ENCODE measurements at regions not wholly inside any gene's neighbourhood (a gene's known extent, or its start where the extent isn't known, plus 50 kb on each side); places are given as distances from the start of the nearest gene placed in this dataset.

GRCh38 chr4:17009871-17010367 lies 111.5 kb upstream of the LDB2 start:
- no peak for TF ChIP-seq CTCF (conservative IDR thresholded peaks at IDR 0.05 in 1 of 2, IDR thresholded peaks at IDR 0.05 in 1 of 2; ENCODE audit: extremely low read depth in 1 of 2, insufficient read depth in 1 of 2, low read depth in 1 of 2, low read length in 2 of 2)
- TF ChIP-seq EZH2 (IDR thresholded peaks at IDR 0.05; ENCODE audit: borderline replicate concordance, low read length): no peak

All from mammary epithelial cell (primary cell).